ENCODE measurements at regions not wholly inside any gene's neighbourhood (a gene's known extent, or its start where the extent isn't known, plus 50 kb on each side); places are given as distances from the start of the nearest gene placed in this dataset.
"Not testable (repeated sequence)": the region's sequence is repeated elsewhere in the genome, so short reads cannot be mapped to it uniquely, and the experiment has no call there.

DNA sequence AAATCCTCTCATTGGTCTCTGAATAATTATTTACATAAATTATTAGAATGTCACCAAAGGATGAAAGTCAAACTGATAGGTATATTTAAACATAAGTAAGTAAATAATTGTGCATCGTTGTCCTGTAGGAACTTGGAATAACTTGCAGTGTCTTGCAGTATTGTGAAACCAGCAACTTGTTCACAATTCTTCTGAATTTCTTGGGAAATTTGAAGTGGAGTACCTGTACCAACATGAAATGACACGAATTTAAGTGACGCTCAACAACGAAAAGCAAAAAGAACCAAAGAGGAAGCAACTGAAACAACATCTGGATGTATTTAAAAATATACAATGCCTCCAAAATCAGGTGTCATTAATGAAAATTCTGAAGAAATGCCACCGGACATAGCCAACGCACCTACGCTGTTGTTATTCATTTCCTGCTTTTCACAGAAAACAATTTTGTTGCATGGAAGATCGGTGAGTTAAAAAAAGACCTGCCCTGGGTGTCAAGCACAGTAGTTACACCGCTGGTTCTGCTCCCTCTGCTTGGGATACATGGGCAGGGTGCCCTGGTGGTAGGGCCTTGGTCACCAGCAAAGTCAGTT, 112.5 kb downstream of the RPLP1 start:
- H3K27ac ChIP-seq = no peak overlapping the region
- H3K36me3 ChIP-seq = no peaks in the 10 kb centered on the region
- H3K4me1 ChIP-seq = peaks cover 0 to 12% (median 3%) of the 10 kb centered on the region in 4 donors
- no peak for DNase-seq (ENCODE audit: low spot score in 2 of 2)
- no peaks in the 10 kb centered on the region for H3K9me3 ChIP-seq
- TF ChIP-seq POLR2A (IDR thresholded peaks at IDR 0.05) (no peak), EP300 (IDR thresholded peaks at IDR 0.05) (no peak)
- TF ChIP-seq, protein P1, sequence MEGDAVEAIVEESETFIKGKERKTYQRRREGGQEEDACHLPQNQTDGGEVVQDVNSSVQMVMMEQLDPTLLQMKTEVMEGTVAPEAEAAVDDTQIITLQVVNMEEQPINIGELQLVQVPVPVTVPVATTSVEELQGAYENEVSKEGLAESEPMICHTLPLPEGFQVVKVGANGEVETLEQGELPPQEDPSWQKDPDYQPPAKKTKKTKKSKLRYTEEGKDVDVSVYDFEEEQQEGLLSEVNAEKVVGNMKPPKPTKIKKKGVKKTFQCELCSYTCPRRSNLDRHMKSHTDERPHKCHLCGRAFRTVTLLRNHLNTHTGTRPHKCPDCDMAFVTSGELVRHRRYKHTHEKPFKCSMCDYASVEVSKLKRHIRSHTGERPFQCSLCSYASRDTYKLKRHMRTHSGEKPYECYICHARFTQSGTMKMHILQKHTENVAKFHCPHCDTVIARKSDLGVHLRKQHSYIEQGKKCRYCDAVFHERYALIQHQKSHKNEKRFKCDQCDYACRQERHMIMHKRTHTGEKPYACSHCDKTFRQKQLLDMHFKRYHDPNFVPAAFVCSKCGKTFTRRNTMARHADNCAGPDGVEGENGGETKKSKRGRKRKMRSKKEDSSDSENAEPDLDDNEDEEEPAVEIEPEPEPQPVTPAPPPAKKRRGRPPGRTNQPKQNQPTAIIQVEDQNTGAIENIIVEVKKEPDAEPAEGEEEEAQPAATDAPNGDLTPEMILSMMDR (IDR thresholded peaks at IDR 0.05) = no peak
- H3K4me3 ChIP-seq = no peak overlapping the region
- H3K27me3 ChIP-seq = no peaks in the 10 kb centered on the region
- 75 to 80% methylated on average over 9 of the region's 9 CpGs for WGBS, 2 donors

DNA sequence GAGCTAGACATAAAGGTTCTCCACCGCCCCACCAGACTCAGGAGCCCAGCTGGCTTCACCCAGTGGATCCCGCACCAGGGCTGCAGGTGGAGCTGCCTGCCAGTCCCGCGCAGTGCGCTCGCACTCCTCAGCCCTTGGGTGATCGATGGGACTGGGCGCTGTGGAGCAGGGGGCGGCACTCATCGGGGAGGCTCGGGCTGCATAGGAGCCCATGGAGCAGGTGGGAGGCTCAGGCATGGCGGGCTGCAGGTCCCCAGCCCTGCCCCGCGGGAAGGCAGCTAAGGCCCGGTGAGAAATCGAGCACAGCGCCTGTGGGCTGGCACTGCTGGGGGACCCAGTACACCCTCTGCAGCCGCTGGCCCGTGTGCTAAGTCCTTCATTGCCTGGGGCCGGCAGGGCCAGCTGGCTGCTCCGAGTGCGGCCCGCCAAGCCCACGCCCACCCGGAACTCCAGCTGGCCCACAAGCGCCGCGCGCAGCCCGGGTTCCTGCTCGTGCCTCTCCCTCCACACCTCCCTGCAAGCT, 114.7 kb downstream of the RPLP1 start:
- H3K27ac ChIP-seq; H3K4me3 ChIP-seq; H3K27me3 ChIP-seq; H3K36me3 ChIP-seq; H3K9me3 ChIP-seq; DNase-seq (ENCODE audit: low spot score in 2 of 2): not testable (repeated sequence)
- H3K4me1 ChIP-seq = peaks cover 0 to 12% (median 0%) of the 10 kb centered on the region in 4 donors
- 94 to 95% methylated on average over 23 to 30 of the region's 31 CpGs for WGBS, 2 donors

DNA sequence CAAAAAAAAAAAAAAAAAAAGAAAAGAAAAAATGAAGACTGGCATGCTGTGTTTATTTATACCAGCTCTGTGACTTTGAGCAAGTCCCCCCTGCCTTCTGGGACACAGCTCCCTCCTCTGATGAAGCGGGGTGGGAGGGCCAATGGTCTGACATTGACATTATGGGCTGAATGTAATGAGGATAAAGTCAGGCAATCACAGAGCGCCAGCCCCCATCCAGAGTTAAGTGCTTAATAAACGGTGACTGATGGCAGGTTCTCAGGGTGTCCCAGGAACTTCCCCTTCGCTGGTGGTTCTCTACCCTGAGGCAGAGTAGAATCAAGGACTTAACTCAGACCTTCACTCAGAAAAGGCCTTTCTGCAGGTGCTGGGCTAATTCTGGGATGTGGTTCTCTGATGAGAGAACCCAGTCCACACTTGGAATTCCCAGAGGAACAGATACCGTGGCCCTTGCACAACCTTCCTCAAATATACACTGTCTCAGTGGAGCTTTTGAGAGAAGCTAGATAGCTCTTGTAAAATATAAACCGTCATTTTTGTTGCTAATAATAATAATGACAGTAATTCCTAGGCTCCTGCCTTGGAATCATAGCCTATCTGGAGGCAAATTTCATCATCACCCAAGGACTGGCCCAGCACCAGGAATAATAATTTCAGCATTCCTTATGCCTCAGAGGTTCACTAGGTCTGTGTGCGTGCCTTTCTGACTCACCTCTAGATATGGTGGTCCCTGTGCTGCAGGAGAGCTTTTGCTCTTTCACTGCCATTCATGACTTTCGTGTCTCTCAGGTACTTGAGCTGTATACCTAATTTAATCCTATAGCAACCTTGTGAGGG, 115.8 kb downstream of the RPLP1 start:
- WGBS, 2 donors = 63 to 79% methylated on average over 8 of the region's 8 CpGs
- H3K27me3 ChIP-seq = no peaks in the 10 kb centered on the region
- peak in 1 of 2 donors; percentile 39 for DNase-seq (ENCODE audit: low spot score in 2 of 2)
- H3K4me1 ChIP-seq = peaks cover 0 to 12% (median 0%) of the 10 kb centered on the region in 4 donors
- H3K27ac ChIP-seq = no peak overlapping the region
- TF ChIP-seq EP300 (IDR thresholded peaks at IDR 0.05) = no peak
- TF ChIP-seq, protein P1 (IDR thresholded peaks at IDR 0.05) = no peak
- TF ChIP-seq POLR2A (IDR thresholded peaks at IDR 0.05) = no peak
- H3K9me3 ChIP-seq = no peaks in the 10 kb centered on the region
- no peaks in the 10 kb centered on the region for H3K36me3 ChIP-seq
- H3K4me3 ChIP-seq = no peak overlapping the region

DNA sequence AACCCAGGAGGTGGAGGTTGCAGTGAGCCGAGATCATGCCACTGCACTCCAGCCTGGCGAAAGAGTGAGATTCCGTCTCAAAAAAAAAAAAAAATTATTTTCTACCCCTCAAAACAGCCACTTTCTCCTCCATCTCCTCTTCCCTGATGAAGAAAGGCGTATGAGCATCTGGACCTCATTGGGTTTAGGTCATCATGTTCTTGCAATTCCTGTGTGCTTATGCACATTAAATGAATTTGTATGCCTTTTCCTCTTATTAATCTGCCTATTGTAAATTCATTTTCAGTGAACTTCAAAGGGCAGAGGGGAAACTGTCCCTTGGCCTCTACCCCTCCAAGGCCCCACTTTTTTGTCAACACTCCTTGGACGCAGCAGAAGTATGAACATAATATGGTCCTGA, 117.8 kb downstream of the RPLP1 start:
- H3K4me3 ChIP-seq = no peak overlapping the region
- no peaks in the 10 kb centered on the region for H3K9me3 ChIP-seq
- no peak for DNase-seq (ENCODE audit: low spot score in 2 of 2)
- WGBS, 2 donors = 54 to 56% methylated on average over 5 of the region's 5 CpGs
- TF ChIP-seq POLR2A (IDR thresholded peaks at IDR 0.05) (no peak), EP300 (IDR thresholded peaks at IDR 0.05) (no peak)
- TF ChIP-seq, protein P1 (IDR thresholded peaks at IDR 0.05) = no peak
- no peaks in the 10 kb centered on the region for H3K27me3 ChIP-seq
- H3K36me3 ChIP-seq = no peaks in the 10 kb centered on the region
- peaks cover 0 to 24% (median 3%) of the 10 kb centered on the region in 4 donors for H3K4me1 ChIP-seq
- no peak overlapping the region for H3K27ac ChIP-seq

DNA sequence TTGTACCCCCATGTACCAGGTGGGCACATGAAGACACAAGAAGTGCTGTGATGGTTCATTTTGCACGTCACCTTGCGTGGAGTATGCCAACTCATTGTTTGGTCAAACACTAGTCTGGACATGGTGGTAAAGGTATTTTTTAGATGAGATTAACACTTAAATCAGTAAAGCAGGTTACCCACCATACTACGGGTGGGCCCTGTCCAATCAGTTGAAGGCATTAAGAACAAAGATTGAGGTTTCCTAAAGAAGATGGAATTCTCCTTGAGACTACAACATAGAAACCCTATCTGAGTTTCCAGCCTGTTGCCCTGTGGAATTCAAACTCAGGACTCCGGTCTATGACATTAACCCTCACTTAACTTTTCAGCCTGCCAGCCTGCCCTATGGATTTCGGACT, 118.4 kb downstream of the RPLP1 start:
- Histone ChIP-seq H3K27me3 (no peaks in the 10 kb centered on the region), H3K9me3 (no peaks in the 10 kb centered on the region), H3K4me1 (peaks cover 0 to 24% (median 3%) of the 10 kb centered on the region in 4 donors), H3K36me3 (no peaks in the 10 kb centered on the region), H3K27ac (no peak overlapping the region), H3K4me3 (no peak overlapping the region)
- no peak for TF ChIP-seq POLR2A (IDR thresholded peaks at IDR 0.05)
- 89 to 98% methylated on average over 5 of the region's 5 CpGs for WGBS, 2 donors
- DNase-seq (ENCODE audit: low spot score in 2 of 2) = no peak

DNA sequence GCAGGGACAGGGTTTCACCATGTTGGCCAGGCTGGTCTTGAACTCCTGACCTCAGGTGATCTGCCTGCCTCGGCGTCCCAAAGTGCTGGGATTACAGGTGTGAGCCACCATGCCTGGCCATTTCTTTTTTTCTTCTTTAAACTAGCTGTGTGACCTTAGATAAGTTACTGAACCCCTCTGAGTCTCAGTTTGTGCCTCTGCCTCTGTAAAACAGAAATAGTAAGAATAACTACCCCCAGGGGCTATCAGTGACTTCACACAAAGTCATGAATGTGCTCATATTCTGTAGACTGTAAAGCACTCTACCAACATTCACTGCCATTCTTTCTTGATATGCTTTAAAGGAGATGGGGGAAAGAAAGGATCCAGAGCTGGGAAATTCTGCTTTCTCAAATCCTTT, 120.7 kb downstream of the RPLP1 start:
- H3K4me1 ChIP-seq = peaks cover 0 to 21% (median 5%) of the 10 kb centered on the region in 4 donors
- H3K27me3 ChIP-seq; H3K27ac ChIP-seq; DNase-seq (ENCODE audit: low spot score in 2 of 2); H3K9me3 ChIP-seq; H3K36me3 ChIP-seq; H3K4me3 ChIP-seq: not testable (repeated sequence)
- 94 to 98% methylated on average over 2 of the region's 2 CpGs for WGBS, 2 donors

Measured in tibial nerve (tissue), 4 donors.